Loucy (cell line): ENCODE measurements at regions not wholly inside any gene's neighbourhood (a gene's known extent, or its start where the extent isn't known, plus 50 kb on each side); places are given as distances from the start of the nearest gene placed in this dataset.

Source experiments
- H2AFZ ChIP-seq: fragments of 200-600 bp; sonication (generic); 2 replicates; pipeline ENCODE4 v1.6.0; 2016; ENCODE audit warnings: antibody characterized with exemption, mild to moderate bottlenecking, low read length, moderate library complexity
- H3F3A ChIP-seq: fragments of 200-600 bp; 2 replicates; pipeline ENCODE4 v1.6.0; 2016; ENCODE audit warnings: antibody characterized with exemption, low read depth, mild to moderate bottlenecking
- H3K27me3 ChIP-seq: fragments of 200-600 bp; sonication (generic); 2 replicates; pipeline ENCODE4 v1.6.1; 2014; ENCODE audit warnings: low read length, mild to moderate bottlenecking; ENCODE audit not compliant: insufficient read depth, poor library complexity, severe bottlenecking
- H3K36me3 ChIP-seq: fragments of 200-600 bp; sonication (generic); 2 replicates; pipeline ENCODE4 v1.6.1; 2016; ENCODE audit warnings: low read length; ENCODE audit not compliant: insufficient read depth
- H3K4me1 ChIP-seq: fragments of 200-600 bp; sonication (generic); 2 replicates; pipeline ENCODE4 v1.5.1; 2014; ENCODE audit warnings: low read length, mild to moderate bottlenecking; ENCODE audit not compliant: insufficient read depth, poor library complexity, severe bottlenecking
- H3K4me2 ChIP-seq: fragments of 200-600 bp; sonication (generic); 2 replicates; pipeline ENCODE4 v1.6.0; 2014; ENCODE audit warnings: antibody characterized with exemption, low read length, low read depth, mild to moderate bottlenecking; ENCODE audit not compliant: poor library complexity, severe bottlenecking
- H3K4me3 ChIP-seq: fragments of 200-600 bp; sonication (generic); 2 replicates; pipeline ENCODE4 v1.5.1; 2014; ENCODE audit warnings: low read length, mild to moderate bottlenecking, mixed read lengths; ENCODE audit not compliant: poor library complexity, severe bottlenecking
- H3K79me2 ChIP-seq: fragments of 200-600 bp; sonication (generic); 2 replicates; pipeline ENCODE4 v1.6.1; 2014; ENCODE audit warnings: low read length; ENCODE audit not compliant: insufficient read depth
- H3K9ac ChIP-seq: fragments of 200-600 bp; sonication (generic); 2 replicates; pipeline ENCODE4 v1.6.0; 2014; ENCODE audit warnings: mild to moderate bottlenecking, low read depth, low read length, moderate library complexity; ENCODE audit not compliant: poor library complexity, severe bottlenecking
- H3K9me2 ChIP-seq: fragments of 200-600 bp; sonication (generic); replicated peaks from 2 replicates; pipeline ENCODE4 v1.6.1; 2016; ENCODE audit warnings: low read depth, low read length, mixed read lengths
- H3K9me3 ChIP-seq: fragments of 200-600 bp; sonication (generic); 2 replicates; pipeline ENCODE4 v1.6.1; 2014; ENCODE audit warnings: mild to moderate bottlenecking, antibody characterized with exemption, low read length, low read depth; ENCODE audit not compliant: insufficient read depth
- H4K20me1 ChIP-seq: fragments of 200-600 bp; sonication (generic); 2 replicates; pipeline ENCODE4 v1.6.0; 2014; ENCODE audit warnings: antibody characterized with exemption, low read length, mild to moderate bottlenecking; ENCODE audit not compliant: insufficient read depth, poor library complexity, severe bottlenecking
- EZH2phosphoT487 ChIP-seq: fragments of 200-600 bp; IDR thresholded peaks from 2 replicates; pipeline ENCODE4 v1.6.1; 2018; ENCODE audit warnings: antibody characterized with exemption, mild to moderate bottlenecking, moderate library complexity, borderline replicate concordance
- TF ChIP-seq, protein P1 (sequence below): fragments of 200-600 bp; sonication (generic); conservative IDR thresholded peaks from 2 replicates; pipeline ENCODE4 v1.5.1; 2014; ENCODE audit warnings: mild to moderate bottlenecking, antibody characterized with exemption, low read length

DNA sequence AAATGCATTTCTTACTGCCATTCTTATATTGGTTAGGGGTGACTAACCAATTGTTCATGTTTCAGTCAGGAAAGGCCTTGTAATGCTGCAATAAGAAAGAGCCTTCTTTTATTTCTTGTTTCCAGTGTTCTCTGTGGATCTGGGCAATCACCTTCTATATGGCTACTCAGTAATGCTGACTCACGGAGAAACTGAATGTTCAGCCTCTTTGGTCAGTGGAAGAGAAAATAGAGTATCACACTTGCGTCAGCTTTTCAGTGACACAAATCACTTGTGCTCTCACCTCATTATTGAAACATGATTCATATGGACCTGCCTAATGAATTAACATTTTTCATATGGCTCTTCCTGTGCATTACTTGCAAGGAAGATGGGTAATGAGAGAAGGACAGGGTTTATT, 243.9 kb upstream of the POT1 start:
- no peak overlapping the region for H3K4me2 ChIP-seq
- no peaks in the 10 kb centered on the region for H4K20me1 ChIP-seq
- H3K4me1 ChIP-seq: no peaks in the 10 kb centered on the region
- H3K9me3 ChIP-seq: no peaks in the 10 kb centered on the region
- TF ChIP-seq, protein P1, sequence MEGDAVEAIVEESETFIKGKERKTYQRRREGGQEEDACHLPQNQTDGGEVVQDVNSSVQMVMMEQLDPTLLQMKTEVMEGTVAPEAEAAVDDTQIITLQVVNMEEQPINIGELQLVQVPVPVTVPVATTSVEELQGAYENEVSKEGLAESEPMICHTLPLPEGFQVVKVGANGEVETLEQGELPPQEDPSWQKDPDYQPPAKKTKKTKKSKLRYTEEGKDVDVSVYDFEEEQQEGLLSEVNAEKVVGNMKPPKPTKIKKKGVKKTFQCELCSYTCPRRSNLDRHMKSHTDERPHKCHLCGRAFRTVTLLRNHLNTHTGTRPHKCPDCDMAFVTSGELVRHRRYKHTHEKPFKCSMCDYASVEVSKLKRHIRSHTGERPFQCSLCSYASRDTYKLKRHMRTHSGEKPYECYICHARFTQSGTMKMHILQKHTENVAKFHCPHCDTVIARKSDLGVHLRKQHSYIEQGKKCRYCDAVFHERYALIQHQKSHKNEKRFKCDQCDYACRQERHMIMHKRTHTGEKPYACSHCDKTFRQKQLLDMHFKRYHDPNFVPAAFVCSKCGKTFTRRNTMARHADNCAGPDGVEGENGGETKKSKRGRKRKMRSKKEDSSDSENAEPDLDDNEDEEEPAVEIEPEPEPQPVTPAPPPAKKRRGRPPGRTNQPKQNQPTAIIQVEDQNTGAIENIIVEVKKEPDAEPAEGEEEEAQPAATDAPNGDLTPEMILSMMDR: no peak
- no peak for TF ChIP-seq EZH2phosphoT487
- H3K79me2 ChIP-seq: no peaks in the 10 kb centered on the region
- no peaks in the 10 kb centered on the region for H3K9me2 ChIP-seq
- H3K9ac ChIP-seq: no peak overlapping the region
- H3K27me3 ChIP-seq: no peaks in the 10 kb centered on the region
- no peak overlapping the region for H3K4me3 ChIP-seq
- H3F3A ChIP-seq: no peaks in the 10 kb centered on the region
- no peaks in the 10 kb centered on the region for H3K36me3 ChIP-seq
- H2AFZ ChIP-seq: no peak overlapping the region

GRCh38 chr7:125169088-125169487, 239.5 kb upstream of the POT1 start:
- Histone ChIP-seq H3K4me1 (no peaks in the 10 kb centered on the region), H3K9me2 (no peaks in the 10 kb centered on the region)
- TF ChIP-seq EZH2phosphoT487: no peak
- TF ChIP-seq, protein P1: no peak

GRCh38 chr7:125154930-125155329, 225.3 kb upstream of the POT1 start:
- no peaks in the 10 kb centered on the region for H3K9me2 ChIP-seq
- no peaks in the 10 kb centered on the region for H3K36me3 ChIP-seq
- H3K9ac ChIP-seq: no peak overlapping the region
- no peak overlapping the region for H3K4me2 ChIP-seq
- no peaks in the 10 kb centered on the region for H3K27me3 ChIP-seq
- no peak overlapping the region for H3K4me3 ChIP-seq
- no peaks in the 10 kb centered on the region for H3F3A ChIP-seq
- no peaks in the 10 kb centered on the region for H3K9me3 ChIP-seq
- no peak overlapping the region for H2AFZ ChIP-seq
- H3K79me2 ChIP-seq: no peaks in the 10 kb centered on the region
- TF ChIP-seq EZH2phosphoT487: no peak
- TF ChIP-seq, protein P1: no peak
- no peaks in the 10 kb centered on the region for H4K20me1 ChIP-seq
- no peaks in the 10 kb centered on the region for H3K4me1 ChIP-seq

More at GRCh38 chr7:125169088-125169487, 239.5 kb upstream of the POT1 start:
- H3K27me3 ChIP-seq: no peaks in the 10 kb centered on the region
- H4K20me1 ChIP-seq: no peaks in the 10 kb centered on the region
- no peaks in the 10 kb centered on the region for H3K79me2 ChIP-seq
- no peak overlapping the region for H3K4me2 ChIP-seq
- H3K9ac ChIP-seq: no peak overlapping the region
- H3K4me3 ChIP-seq: no peak overlapping the region
- no peaks in the 10 kb centered on the region for H3F3A ChIP-seq
- H3K9me3 ChIP-seq: 0 out of 2 replicates have a peak, but pooled peaks cover 3% of the 10 kb centered on the region
- H3K36me3 ChIP-seq: no peaks in the 10 kb centered on the region
- no peak overlapping the region for H2AFZ ChIP-seq
